Activated CD4-positive, alpha-beta T cell treated with anti-CD3 and anti-CD28 coated beads for 1 hour (primary cell): ENCODE measurements at regions not wholly inside any gene's neighbourhood (a gene's known extent, or its start where the extent isn't known, plus 50 kb on each side); places are given as distances from the start of the nearest gene placed in this dataset.
"Not testable (repeated sequence)": the region's sequence is repeated elsewhere in the genome, so short reads cannot be mapped to it uniquely, and the experiment has no call there.

Experiments
- DNase-seq: peaks from one replicate; pipeline ENCODE4 v3.0.0-alpha.2; 2020

DNA sequence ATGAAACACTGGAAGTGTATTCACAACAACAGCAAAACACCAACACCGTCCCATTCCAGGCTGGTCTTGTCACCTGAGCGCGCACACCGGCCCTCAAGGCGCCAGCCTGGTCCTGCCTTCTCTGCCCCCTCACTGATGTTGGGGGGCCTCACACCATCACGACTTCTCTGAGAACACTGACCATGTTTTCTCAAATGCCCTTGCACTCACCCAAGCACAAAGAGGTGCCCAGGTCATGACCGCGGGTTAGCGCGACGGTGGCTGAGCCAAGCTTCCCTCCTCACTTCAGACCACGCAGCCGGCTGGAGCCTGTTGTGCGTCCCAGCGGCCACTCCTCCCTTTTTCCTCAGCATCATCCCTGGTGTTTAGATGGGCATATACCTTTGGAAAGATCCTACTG, 101.3 kb upstream of the SALL3 start:
- DNase-seq: no peak

DNA sequence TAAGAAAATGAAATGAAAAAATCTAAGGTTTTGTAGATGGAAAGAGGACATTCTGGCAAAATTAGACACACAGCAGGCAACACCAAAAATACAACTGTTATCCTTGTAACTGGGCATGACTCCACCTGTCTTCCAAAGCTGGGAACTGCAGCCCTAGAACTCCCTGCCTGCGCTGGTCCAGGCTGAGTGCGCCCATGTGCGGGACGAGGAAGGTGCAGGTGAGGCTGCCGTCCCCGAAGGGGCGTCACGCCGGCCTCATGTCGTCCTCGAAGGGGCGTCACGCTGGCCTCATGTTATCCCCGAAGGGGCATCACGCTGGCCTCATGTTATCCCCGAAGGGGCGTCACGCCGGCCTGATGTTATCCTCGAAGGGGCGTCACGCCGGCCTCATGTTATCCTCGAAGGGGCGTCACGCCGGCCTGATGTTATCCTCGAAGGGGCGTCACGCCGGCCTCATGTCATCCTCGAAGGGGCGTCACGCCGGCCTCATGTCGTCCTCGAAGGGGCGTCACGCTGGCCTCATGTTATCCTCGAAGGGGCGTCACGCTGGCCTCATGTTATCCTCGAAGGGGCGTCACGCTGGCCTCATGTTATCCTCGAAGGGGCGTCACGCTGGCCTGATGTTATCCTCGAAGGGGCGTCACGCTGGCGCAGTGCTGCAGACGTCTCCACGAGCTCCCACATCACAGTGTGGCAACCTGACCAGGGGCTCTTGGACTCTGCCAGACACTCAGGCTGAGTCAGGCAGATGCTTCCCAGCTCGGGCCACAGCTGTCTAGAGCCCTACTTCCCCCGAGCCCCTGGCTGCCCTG, 100.3 kb upstream of the SALL3 start:
- not testable (repeated sequence) for DNase-seq

DNA sequence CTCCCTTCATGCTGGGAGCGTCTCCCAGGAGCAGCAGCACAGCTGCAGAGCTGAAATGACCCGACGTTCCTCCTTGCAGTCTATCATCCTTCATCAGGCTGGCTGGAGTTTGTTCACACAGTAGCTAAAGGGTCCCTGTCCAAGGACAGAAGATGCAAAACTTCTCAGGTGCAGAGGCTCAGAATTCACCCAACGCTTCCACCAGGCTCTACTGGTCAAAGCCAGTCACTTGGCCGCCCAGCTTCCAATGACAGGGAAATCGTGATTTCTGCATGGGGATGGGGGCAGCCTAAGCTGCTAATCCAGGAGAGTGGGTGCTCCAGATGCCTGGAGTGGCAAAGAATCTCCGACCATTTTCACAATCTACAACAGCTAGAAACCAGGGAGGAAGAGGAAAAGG, 97.0 kb upstream of the SALL3 start:
- no peak for DNase-seq

DNA sequence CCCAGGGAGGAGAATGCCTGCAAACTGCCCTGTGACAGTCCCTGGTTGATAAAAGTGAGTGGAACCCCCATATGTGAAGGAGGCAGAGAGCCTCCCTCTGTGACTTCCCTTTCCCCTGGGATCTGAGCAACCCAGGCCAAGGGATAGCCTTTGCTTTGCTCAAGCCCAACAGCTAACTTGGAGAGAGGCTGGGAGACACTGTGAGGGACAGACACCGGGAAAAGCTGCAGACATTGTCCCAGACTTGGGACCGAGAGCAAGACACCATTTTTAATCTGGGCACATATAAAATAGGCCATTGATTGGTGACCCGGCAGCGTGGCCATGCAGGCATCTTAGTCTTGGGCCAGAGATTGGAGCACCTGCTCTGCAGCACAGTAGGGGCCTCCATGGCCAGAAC, 96.1 kb upstream of the SALL3 start:
- no peak for DNase-seq

DNA sequence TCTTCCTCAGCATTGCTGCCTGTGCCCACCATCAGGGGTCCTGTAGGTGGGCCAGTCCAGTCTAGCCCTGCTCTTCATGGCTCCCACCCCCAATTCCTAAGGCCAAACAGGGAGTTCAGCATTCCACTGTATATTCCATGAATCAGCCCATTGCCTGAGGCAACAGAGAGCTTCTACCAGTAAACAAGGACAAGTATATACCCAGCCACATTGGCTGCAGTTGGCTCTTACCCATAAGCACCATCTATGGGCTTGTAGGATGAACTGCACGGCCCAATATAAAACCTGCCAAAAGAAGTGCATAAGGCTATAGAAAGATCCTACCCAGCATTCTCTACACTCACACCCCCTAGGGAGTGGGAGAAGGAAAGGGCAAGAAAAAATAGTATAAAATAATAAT, 95.1 kb upstream of the SALL3 start:
- DNase-seq: no peak

DNA sequence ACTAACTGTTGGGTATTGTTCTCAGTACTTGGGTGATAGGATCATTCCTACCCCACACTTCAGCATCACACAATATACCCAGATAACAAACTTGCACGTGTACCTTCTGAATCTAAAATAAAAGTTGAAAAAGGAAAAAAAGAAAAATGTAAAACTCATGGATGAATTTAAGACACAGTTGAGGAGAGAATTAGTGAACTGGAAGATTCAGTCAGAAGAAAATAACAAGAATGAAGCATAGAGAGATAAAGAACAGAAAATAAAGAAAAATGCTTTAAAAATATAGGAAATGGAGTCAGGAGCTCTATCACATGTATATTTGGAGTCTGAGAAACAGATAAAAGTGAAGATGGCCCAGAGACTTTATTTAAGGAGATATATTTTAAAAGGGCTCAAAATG, 90.4 kb upstream of the SALL3 start:
- no peak for DNase-seq

DNA sequence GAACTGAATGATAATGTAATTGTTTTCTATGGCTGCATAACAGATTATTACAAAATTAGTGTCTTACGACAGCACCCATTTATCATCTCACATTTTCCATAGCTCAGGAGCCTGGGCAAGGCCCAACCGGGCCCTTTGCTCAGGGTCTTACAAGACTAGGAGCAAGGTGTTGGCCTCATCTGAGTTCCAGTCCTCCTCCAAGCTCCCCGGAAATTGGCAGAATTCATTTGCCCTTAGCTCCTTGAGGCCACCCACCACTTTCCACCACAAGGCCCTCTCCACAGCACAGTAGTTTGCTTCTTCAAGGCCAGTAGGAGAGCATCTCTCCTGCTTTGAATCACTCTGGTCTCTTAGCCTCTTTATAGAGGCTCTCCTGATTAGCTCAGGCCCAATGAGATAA, 89.2 kb upstream of the SALL3 start:
- DNase-seq: no peak

DNA sequence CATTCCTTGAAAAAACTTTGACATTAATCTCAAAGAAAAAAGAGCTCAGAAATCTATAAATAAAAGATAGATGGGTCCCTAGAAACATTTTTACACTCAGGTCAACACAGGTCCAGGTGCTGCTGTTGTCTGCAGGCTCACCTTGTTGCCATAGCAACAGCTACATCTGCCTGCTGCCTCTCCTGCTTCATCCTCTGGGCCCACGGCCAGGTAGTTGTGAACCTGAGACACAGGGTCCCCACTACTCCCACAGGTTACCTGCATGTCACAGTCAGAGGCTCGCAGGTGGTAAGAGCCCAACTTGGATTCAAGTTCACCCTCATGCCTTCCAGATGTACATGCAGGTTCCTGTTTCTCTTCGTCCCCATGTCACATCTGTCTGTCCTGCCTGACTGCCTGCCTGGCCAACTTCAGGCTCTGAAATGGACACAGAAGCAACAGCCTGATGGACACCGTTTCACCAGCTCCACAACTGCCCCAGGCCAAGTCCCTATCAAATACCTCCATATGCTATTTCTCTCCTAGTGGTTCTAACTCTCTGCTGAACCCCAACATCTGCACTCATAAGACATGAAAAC, 88.3 kb upstream of the SALL3 start:
- no peak for DNase-seq

DNA sequence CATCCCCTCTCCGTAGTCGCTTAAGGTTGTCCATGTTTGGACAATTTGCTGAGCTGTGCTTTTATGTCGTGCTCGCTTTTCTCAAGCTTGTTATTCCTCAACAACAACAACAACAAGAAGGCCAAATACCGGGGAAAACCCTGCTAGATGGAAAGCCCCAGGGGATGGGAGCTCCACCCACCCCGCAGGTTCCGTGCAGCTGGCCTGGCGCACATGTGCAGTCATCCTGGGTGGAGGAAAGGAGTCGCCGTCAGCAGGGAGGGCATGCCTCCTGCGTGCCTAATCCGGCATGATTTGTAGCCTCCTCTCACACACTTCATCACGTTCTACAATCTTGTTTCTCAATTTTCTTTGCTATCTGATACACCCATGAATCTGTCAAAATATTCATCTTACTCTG, 87.4 kb upstream of the SALL3 start:
- DNase-seq: no peak

DNA sequence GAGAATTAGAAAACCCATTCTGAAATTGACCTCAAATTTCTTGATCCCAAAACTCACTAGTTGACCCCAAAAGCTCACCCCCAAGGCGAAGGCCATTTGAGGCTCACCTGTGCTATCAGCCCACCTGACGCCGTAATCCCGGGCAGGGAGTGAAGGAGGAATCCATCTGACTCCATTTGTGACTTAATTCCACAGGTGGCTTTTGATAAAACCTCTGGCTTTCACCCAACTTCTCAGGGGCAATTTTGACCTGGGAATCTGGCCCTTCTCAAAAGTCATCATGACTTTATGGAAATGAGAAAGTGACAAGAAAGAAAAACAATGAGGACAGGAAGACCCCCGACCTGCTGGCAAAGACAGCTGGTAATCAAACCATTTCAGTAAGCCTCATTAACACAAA, 86.9 kb upstream of the SALL3 start:
- DNase-seq: no peak

DNA sequence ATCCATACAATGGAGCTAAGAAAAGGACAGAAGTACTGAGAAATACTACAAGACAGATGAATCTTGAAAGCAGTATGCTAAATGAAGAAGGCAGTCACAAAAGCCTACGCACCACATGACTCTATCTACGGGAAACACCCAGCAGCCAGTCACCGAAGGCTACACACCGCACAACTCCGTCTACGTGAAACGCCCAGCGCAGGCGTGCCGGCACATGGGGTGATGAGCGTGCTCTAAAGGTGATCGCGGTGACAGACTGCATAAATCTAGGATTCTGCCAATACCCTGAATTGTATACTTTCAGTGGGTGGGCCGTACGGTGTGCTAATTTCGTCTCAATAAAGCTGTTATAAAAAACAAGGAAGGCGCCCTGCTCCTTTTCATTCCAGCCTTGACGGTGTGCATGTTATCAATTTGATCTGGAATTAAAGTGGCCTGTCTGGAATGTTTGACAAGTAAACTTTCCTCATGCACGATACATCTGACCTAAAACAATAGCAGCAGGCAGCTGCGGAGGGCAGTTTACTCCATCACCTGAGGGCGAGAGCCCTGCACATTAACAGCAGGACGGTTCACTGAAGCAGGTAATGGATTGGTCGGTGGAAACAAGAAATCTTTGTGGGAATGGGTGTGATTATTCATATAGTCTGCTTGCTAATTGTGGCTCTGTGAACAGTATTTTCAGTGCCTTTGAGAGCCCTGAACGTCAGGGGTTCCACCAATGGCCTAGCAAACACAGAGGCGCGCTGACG, 86.2 kb upstream of the SALL3 start:
- DNase-seq: no peak

DNA sequence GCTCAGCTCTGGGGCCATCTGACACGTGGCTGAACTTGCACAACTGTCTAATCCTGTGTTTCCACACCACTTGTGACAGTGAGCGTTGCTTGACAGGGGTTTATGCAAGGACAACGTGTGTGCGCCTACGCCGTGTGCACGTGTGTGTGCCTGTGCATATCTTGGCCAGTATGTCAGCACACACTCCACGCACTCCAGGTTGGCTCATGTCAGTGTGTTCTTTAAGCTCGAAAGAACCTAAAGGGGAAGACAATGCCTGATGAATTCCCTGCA, 85.6 kb upstream of the SALL3 start:
- no peak for DNase-seq

DNA sequence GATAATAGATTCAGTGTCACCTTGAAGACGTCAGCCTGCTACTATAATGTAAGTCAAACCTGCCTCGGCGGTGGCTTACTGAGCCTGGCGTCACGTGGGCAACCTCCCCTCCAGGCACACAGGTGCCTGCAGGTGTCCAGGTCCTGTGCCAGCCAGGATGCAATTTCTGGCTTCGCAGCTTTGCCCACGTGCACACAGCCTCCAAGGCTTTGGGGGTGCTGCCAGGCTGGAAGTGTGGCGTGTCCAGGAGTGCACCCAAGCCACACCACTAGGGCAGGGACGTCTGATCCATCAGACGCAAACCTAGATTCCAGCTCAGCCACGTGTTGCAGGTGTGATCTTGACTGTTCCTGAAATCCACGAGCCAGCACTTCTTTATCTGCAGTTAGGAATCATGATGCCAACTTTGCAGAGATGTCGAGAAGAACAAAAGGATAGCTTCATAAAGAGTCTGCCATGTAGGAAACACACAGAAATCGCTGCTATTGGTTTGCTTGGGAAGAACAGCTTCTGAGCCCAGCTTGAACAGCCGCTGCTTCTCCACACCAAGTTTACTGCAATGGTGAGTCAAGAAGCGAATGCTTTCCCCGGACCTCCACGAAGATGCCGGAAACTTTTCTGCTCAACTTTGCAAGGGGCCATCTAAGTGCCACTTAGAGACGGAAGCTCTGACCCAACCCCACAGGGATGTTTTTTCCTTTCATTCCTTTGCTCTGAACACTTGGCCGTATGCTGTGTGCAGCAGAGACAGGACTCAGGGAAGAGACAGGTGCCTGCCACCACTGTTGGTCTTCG, 84.2 kb upstream of the SALL3 start:
- DNase-seq: no peak

DNA sequence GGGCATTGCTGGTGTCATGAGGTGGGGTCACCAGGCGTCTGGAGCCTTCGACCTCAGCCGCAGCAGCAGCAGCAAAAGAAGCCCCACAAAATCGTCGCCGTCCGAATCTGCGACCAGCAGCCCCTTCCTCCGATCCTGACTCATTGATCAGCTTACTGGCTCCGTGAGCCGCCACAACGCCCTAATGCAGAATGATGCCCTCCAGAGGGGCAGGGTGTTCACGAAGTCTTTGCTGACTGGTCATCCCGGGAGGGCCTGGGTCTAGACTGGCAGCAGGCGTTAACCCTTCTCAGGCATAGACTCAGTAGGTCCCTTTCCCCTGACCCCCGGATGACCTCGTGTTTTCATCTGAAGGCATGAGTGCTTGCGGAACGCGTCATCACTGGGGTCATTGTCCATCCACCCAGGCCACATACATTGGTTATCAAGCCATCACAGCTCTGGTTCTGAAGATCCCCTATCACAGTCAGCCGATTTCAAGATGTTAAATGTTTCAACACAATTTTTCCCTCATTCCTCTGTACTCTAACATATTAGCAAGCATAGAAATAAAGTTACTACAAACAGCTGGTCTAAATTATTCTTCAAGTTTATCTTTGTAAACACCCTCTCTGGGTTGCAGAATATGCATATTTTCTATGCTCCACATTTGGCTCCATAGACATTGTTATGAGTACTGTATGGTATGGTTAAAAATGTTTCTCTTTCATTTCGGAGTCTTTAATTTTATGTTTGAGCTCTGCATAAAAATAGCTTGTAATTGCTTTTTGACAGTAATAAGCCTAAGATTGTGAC, 83.3 kb upstream of the SALL3 start:
- DNase-seq: no peak

DNA sequence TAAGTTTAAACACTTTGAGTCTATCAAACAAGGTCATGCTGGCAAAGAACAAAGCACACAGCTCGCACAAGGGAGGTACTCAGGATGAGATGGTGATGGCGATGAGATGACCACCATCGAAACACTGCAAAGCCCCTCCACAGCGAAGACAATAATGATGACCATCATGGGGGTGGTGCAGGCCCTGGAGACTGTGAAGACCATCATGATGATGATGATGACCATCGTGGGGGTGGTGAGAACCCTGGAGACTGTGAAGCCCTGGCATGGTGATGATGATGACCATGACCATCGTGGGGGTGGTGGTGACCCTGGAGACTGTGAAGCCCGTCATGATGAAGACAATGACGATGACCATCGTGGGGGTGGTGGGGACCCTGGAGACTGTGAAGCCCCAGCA, 81.6 kb upstream of the SALL3 start:
- DNase-seq: no peak

DNA sequence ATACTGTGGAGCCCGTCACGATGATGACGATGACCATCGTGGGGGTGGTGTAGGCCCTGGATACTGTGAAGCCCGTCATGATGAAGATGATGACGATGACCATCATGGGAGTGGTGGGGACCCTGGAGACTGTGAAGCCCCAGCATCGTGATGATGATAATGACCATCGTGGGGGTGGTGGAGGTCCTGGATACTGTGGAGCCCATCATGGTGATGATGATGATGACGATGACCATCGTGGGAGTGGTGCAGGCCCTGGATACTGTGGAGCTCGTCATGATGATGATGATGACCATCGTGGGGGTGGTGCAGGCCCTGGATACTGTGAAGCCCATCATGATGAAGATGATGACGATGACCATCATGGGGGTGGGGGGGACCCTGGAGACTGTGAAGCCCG, 81.0 kb upstream of the SALL3 start:
- DNase-seq: no peak

DNA sequence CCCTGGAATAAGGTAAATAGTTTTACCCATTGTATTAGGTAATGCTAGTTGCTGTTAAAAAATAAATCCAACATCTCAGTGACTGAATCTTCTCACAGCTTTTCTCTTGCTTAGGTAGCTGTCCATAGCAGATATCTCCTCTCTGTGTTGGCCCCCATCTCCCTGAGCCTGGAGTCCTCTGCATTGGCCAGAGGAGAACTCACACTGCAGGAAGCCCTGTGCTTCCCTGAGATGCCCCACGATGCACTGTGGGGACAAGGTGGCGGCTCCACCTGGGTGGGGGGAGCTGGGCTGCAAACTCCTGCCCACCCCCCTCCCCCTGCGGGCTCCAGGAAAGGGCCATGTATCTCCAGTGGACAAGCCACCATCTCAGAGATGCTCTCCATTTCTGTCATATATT, 80.4 kb upstream of the SALL3 start:
- no peak for DNase-seq

DNA sequence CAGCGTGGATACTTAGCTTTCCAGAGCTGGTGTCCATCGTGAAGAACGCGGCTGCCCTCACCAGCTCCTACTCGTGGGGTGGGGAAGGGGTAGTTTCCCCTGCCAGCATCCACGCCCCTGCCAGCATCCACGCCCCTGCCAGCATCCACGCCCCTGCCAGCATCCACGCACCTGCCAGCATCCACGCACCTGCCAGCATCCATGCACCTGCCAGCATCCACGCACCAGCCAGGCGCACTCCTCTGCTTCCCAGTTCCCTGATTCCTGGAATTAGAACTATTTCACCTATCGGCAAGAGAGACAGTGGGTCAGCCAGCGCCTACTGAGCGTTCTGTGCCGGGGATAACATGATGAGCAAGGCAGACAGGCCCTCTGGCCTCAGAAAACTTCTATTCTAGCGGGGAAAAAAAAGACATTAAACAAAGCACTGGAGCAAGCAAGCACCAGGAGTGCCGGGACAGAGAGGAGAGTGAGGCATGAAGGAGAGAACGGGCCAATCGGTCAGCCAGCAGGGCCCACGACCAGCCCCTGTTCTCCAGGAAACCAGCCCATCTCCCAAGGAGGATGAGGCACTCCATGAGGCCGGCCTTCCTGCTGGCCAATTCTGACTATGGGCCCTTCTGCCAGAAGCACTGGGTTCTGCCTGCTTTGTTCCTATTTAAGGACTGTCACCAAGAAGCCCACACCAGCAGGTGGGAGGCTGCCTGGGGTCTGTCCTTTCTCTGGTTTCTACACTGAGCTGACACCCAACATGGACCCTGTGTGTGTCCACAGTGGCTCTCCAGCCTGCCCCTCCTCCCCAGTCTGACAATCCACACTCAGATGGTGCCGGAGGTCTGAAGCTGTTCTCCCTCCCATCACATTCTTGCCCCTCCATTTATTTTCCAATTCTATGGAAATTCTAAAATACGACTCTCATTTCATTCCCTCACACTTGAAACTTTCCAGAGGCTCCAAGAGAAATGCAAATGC, 78.4 kb upstream of the SALL3 start:
- no peak for DNase-seq

DNA sequence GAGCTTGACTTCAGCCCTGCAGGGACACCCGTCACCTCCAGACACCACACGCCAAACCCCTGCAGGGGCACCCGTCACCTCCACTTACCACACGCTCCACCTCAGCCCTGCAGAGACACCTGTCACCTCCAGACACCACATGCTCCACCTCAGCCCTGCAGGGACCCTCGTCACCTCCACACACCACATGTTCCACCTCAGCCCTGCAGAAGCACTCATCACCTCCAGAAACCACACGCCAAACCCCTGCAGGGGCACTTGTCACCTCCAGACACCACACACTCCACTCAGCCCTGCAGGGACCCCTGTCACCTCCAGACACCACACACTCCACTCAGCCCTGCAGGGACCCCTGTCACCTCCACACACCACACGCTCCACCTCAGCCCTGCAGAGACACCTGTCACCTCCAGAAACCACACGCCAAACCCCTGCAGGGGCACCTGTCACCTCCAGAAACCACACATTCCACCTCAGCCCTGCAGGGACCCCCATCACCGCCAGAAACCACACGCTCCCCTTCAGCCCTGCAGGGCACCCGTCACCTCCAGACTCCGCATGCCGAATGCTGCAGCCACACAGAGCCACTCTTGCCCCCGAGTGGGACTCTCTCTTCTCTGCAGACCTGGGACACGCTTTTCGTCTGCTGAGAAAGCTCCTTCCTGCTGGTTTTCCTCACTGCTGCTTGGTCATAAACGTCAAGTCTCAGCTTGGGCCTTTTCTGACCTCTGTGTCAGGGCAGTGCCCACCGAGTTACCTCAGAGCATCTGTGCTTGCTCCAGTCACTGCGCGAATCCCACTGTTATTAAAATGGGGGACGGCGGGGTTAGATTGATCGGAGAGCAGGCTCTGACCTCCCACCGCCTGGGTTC, 77.5 kb upstream of the SALL3 start:
- DNase-seq: no peak

DNA sequence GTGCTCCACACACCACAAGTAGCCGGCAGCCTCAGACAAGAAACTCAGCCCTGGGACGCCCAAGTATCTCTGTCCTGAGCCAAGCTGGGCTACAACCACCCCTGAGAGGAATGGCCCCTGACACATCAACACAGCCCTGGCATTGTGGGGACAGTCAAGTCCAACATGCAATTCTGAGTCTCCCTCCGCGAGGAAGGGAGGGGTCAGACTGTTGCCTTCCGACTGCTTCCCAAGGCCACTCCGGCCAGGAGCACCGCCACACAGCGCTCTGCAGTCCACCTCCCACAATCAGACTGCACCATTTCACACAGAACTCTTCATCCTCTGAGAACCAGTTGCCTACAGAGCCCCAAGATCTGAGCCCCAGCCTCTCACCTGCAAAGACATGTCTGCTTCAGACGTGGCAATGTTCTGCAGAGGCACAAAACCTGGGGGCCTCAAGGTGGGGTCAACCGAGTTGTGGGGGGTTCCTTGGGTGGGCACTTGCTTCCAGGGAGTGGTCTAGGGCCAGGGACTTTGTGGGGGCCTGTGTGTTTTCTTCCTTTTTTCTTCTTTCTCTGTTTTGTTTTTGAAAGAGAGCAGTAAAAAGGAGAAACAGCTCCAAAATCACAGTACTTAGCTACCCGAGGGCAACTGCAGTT, 76.7 kb upstream of the SALL3 start:
- DNase-seq: no peak
